ENCODE measurements at regions not wholly inside any gene's neighbourhood (a gene's known extent, or its start where the extent isn't known, plus 50 kb on each side); places are given as distances from the start of the nearest gene placed in this dataset.

- no peak for DNase-seq
Observed at GRCh38 chr12:125873016-125873415, 807.8 kb downstream of the AACS start.

- no peak for DNase-seq
Observed at GRCh38 chr12:125878483-125878882, 813.2 kb downstream of the AACS start.

DNA sequence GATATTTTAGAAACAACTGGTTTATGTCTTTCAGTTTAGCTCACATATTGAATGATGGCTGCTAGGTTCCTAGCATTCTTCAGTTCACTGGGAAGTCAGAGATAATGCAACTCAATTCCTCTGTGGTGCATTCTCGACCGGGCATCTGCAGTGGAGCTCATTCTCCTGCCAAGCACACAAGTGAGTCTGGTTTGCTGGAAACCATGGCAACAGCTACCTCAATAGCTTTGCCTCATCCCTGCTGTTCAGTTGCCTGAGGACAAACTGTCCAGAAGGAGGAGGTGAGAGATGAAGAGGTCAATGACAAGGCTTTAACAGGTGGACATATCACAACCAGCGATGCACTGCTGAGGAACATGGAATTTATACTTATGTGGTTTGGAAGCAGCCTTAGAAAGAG, 816.9 kb downstream of the AACS start:
- no peak for DNase-seq

DNA sequence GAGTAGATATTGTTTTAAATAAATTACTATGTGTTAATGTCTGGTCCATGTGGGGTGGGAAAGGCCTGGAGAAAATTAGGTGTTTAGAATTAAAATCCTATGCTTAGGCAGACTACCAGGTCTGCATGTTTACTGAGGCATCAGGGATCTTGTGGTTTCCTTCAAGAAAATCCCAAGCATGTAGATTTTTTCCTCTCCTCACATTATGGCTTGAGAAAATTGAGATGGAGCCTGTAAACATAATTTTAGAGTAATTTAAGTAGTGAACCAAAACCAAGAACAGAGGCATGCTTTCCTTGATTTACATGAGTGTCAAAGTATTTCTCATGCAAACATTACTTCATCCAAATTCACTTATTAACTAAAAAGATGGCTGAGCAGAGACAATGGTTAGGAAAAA, 823.7 kb downstream of the AACS start:
- no peak for DNase-seq

GRCh38 chr12:125889742-125890141, 824.5 kb downstream of the AACS start:
- no peak for DNase-seq

DNA sequence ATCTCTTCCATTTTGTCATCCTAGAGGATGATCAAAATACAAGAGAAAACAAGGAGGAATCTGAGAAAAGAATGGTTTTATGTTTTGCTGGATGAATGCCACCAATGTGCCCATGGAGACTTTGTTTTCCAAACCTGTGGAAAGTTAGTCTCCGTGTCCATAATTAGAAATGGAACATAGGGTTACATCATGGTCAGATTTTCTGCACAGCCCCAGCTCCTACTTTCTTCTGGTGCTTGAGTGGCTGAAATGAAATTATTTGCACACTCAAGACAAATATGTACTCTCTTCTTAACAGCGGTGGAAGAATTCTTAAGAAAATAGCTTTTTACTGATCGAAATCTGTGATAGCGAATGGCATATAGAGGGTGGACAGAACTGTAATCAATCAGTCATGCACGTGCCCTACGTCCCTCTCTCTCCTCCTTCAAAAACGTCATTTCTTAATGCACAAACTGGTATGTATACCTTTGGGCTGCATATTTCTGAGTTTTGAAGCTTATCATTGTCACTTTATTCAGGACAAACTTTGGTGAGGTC, 825.2 kb downstream of the AACS start:
- DNase-seq: no peak

GRCh38 chr12:125890971-125891370, 825.7 kb downstream of the AACS start:
- DNase-seq: no peak

- DNase-seq: no peak
Observed at GRCh38 chr12:125892276-125892675, 827.0 kb downstream of the AACS start.

- DNase-seq: no peak
Observed at GRCh38 chr12:125902991-125903390, 837.8 kb downstream of the AACS start.

DNA sequence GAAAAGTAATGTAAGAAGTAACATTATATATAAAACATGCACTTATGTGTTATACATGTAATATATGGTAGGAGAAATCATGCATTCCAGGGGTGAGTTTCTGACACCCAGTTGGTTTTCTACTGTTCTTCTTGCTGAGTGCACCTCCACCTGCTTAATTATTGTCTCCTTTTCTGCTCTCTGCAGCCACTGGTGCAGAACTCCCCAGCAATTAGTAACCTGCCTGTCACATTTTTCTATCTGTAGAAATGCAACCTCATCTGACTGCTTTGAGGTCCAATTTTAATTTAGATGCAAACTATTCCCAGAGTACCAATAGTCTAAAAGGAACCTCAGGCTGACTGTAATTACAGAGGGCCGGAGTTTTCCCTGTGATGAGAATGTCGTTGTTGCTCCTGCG, 842.1 kb downstream of the AACS start:
- no peak for DNase-seq

DNA sequence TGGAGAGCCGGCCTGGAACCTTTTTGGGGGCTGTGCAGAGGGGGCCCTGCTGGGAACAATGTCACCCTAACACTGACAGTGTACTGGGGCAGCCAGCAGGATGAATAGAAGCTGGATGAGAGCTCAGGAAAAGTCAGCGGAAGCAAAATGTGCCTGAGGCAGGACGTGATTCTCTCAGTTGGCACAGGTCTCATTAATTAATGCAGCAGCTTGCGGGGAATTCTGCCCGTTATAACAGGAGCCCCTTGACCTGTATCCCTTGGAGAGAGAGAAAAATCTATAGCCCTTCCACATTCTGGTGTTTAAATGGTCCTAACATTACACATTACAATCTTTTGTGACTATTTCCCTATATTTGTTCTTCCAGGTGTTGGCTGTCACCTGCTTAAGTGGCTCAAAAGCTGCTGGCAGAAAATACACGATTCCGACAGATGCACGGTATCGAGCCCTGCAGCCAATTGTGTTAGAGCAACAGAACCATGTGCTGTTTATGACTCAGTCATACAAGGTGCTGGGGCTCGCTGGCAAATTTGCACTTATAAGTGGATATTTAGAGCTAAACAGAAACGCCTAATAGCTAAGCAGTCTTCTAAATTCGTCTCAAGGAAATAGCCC, 854.7 kb downstream of the AACS start:
- DNase-seq: no peak

DNA sequence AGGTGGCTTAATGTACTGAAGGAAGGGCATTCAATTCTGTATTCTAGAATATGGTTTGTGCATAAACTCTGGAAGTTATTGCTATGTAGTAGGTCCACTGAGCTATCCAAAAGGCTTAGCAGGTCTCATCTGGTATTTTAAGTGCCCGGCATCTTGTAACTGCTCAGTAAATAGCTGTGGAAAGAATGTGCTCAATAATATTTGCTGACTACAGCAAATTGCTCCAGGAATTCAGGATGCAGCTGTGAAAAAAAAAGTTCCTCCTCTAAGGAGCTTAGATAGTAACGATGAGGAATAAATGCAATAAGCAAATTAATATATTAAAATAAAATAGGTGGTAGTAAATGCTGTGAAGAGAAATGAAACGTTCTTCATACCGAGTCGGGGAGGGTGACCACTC, 857.1 kb downstream of the AACS start:
- DNase-seq: peak in 2 of 3 donors; percentile 0 to 7

DNA sequence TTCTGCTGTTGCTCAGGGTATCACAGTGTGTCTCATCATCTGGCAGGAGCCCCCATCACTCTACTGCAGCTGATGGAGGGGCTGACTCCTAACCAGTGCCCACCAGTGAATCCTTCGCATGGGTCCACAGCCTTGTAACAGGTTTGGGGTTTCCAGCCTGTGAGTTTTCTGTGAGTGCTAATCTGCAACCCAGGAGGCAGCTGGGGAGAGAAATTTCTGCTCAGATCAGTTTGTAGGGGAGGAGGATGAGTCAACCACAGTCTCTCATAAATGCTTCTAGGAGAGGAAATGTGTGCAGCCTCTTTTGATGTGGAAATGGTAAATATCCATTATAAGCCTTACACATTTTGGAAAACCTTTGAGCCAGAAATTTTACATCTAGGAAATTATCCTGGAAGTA, 871.3 kb downstream of the AACS start:
- DNase-seq: no peak

- DNase-seq: no peak
Observed at GRCh38 chr12:125944446-125944845, 879.2 kb downstream of the AACS start.

- no peak for DNase-seq
Observed at GRCh38 chr12:125949471-125949870, 884.2 kb downstream of the AACS start.

DNA sequence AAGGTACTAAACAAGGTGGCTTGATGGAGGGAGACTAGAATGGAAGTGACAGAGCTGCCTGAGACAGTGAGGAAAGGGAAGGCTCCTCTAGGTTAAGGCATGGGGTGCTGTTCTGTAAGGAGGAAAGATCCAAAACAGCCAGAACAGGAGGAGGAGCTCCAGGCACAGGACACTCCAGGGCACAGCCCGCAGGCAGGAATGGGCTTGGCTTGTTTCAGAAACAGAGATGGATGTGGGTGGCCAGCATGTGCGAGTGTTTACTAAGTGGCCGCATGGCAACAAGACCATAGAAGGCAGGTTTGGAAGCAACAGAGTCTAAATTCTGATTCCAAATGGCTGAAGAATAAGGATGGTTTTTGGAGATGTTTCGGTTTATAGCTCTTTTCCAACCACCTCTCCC, 889.1 kb downstream of the AACS start:
- DNase-seq: no peak

DNA sequence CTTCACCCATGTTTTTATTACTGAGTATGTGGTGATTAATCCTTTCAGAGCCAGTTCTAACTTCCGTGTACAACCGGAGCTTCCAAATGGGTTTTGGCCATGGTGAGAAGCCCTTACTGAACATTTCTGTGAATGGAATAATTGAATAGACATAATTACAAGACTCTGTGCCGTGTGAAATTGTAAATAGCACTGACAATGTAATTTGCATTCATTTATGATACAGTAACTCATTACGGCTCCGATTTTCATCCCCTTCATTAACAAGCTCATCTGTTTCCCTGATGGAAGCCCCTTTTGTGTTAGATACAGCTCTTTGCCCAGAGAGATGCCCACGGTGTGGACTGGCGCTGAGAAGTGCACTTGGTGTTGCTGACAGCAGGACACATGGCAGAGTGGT, 891.0 kb downstream of the AACS start:
- no peak for DNase-seq

GRCh38 chr12:125966641-125967040, 901.4 kb downstream of the AACS start:
- peak in 2 of 3 donors; percentile 7 to 54 for DNase-seq

DNA sequence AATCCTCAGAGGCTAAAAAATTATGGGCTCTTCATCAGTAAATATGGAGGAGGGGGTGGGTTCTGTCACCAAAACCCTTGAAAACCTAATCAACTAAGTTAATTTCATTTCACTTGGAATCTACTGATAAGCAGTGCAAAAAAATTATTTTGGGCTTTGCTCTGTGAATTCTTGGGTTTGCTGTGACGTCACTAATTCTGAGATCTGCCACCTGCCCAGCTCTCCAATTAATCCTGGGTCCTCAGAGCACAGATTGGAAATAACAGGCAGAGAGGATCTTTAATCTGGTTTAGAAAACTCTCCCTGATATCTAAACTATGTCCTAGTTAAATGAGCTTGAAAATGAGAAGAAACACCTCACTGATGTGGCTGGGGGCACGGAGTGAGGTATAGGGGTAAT, 903.2 kb downstream of the AACS start:
- no peak for DNase-seq

DNA sequence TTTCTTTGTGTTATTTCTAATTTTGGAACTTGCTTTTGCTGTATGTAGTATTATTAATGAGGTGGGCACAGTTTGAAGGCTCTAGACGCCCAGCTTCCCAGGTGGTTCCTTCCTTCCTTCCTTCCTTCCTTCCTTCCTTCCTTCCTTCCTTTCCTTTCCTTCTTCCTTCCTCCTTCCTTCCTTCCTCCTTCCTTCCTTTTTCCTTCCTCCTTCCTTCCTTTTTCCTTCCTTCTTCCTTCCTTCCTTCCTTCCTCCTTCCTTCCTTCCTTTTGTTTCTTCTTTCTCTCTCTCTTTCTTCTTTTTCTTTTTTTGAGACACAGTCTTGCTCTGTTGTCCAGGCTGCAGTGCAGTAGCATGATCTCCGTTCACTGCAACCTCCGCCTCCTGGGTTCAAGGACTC, 906.7 kb downstream of the AACS start:
- DNase-seq: no peak

- DNase-seq: peak in 2 of 3 donors; percentile 36 to 48
Observed at GRCh38 chr12:125978286-125978685, 913.1 kb downstream of the AACS start.

DNA sequence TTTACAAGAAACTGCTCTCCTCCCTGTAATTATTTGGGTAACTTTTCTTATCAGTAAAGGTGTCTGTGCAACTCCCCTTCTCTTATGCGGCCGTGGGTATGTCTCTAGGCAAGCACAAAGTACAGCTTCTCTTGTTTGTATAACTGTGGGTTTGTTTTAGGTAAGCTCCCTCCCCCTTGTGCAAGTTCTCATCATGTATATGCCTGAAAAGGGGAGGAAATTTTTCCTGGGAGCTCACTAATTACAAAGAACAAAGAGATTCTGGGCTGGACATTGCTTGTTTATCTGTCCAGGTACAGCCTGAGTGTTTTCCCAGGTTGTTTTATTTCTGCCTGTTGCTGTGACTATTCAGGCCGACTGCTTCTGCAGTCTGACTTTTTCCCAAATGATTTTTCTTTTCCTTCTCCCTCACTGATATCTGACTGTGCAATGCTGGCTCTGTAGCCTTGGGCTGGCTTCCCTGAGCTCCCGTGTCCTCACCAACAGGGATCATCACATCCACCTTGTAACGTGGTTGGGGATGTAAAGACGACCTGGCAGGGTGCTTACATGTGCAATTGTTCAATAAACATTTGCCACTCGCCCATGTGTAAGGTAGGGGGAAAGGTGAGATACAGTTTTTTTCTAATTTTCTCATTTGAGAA, 916.5 kb downstream of the AACS start:
- no peak for DNase-seq

DNA sequence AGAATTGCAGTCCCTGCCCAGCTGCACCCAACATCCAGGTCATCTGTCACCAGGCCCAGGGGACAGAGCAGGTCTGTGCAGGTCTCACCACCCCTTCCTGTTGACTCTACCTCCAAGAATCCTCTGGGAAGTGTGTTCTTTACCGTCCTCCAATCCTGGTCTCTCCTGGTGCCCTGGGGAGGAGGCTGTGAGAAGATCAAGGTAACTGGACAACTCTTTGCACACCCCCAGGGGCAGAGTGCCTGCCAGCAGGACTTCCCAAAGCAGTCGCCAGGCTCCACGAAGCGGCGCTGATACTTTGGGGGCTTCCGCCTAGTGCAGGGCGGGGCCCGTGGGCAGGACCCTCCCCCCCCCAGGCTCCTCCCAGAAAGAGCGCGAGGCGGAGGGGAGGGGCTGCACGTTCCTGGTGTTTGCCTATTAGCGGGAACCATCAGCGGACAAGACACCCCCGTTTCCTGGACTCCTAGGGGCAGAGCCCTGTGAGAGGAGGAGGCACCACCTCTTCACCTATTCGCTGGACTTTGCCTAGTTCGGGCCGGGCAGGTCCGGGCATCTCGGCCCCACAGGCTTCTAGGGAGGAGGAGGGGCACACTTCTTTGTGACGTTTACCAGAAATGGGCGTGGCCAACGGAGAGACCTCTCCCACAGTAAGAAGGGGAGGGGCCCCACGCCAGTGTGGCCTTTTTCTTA, 918.0 kb downstream of the AACS start:
- DNase-seq: peak; percentile 68 to 95 (median 86)

All from muscle of back (tissue), 3 donors.